GM23338 (cell line): ENCODE measurements at regions not wholly inside any gene's neighbourhood (a gene's known extent, or its start where the extent isn't known, plus 50 kb on each side); places are given as distances from the start of the nearest gene placed in this dataset.

Experiments used
- ATAC-seq: fragments of 200-7000 bp; cut with Tn5 transposase; 3 replicates; pipeline ENCODE4 v1.9.1; 2020
- DNase-seq: peaks from one replicate; pipeline ENCODE4 v3.0.0-alpha.2; 2015; ENCODE audit warnings: low spot score
- H2AFZ ChIP-seq: fragments of 200-600 bp; sonication (generic); 2 replicates; pipeline ENCODE4 v1.8.0; 2016; ENCODE audit warnings: antibody characterized with exemption, mild to moderate bottlenecking, moderate library complexity
- H3F3A ChIP-seq: fragments of 200-600 bp; sonication (generic); replicated peaks from 2 replicates; pipeline ENCODE4 v1.8.0; 2017; ENCODE audit warnings: antibody characterized with exemption, mixed run types, low read depth
- H3K27ac ChIP-seq: fragments of 200-600 bp; sonication (generic); 2 replicates; pipeline ENCODE4 v1.6.1; 2016; ENCODE audit warnings: low read depth
- H3K27me3 ChIP-seq: fragments of 200-600 bp; sonication (generic); 2 replicates; pipeline ENCODE4 v1.8.0; 2016; ENCODE audit warnings: mild to moderate bottlenecking, mixed run types, moderate library complexity; ENCODE audit not compliant: insufficient read depth
- H3K36me3 ChIP-seq: fragments of 200-600 bp; sonication (generic); 2 replicates; pipeline ENCODE4 v1.8.0; 2016; ENCODE audit warnings: mild to moderate bottlenecking; ENCODE audit not compliant: insufficient read depth
- H3K4me1 ChIP-seq: fragments of 200-600 bp; sonication (generic); 2 replicates; pipeline ENCODE4 v1.8.0; 2016; ENCODE audit warnings: mild to moderate bottlenecking, moderate library complexity; ENCODE audit not compliant: insufficient read depth
- H3K4me2 ChIP-seq: fragments of 200-600 bp; sonication (generic); 2 replicates; pipeline ENCODE4 v1.7.1; 2017; ENCODE audit warnings: mixed run types
- H3K4me3 ChIP-seq: fragments of 200-600 bp; sonication (generic); 2 replicates; pipeline ENCODE4 v1.6.1; 2016; ENCODE audit warnings: mixed run types
- H3K79me2 ChIP-seq: fragments of 200-600 bp; sonication (generic); replicated peaks from 2 replicates; pipeline ENCODE4 v1.8.0; 2017; ENCODE audit warnings: mild to moderate bottlenecking; ENCODE audit not compliant: insufficient read depth
- H3K9me2 ChIP-seq: fragments of 200-600 bp; sonication (generic); 2 replicates; pipeline ENCODE4 v1.8.0; 2017; ENCODE audit not compliant: insufficient read depth
- H4K20me1 ChIP-seq: fragments of 200-600 bp; sonication (generic); replicated peaks from 2 replicates; pipeline ENCODE4 v1.8.0; 2017; ENCODE audit warnings: mild to moderate bottlenecking; ENCODE audit not compliant: insufficient read depth
- H3K27ac Mint-ChIP-seq: 2 replicates; pipeline ENCODE4 v1.8.0; 2020; ENCODE audit warnings: inconsistent platforms, mild to moderate bottlenecking, moderate library complexity, mixed read lengths
- H3K27me3 Mint-ChIP-seq: 3 replicates; pipeline ENCODE4 v1.8.0; 2022; ENCODE audit warnings: low read depth, mild to moderate bottlenecking, moderate library complexity, mixed read lengths, inconsistent platforms; ENCODE audit not compliant: insufficient read depth, poor library complexity
- H3K36me3 Mint-ChIP-seq: 3 replicates; pipeline ENCODE4 v1.8.0; 2021; ENCODE audit warnings: low read depth, mild to moderate bottlenecking, inconsistent platforms, moderate library complexity, mixed read lengths
- H3K4me1 Mint-ChIP-seq: 3 replicates; pipeline ENCODE4 v1.8.0; 2020; ENCODE audit warnings: mild to moderate bottlenecking, inconsistent platforms, mixed read lengths
- H3K4me3 Mint-ChIP-seq: 3 replicates; pipeline ENCODE4 v1.8.0; 2021; ENCODE audit warnings: moderate library complexity, mild to moderate bottlenecking, inconsistent platforms, mixed read lengths
- H3K9me3 Mint-ChIP-seq: 3 replicates; pipeline ENCODE4 v1.8.0; 2020; ENCODE audit warnings: moderate library complexity, mild to moderate bottlenecking, inconsistent platforms, mixed read lengths
- CREB1 ChIP-seq: fragments of 250-450 bp; sonication (Bioruptor Pico); IDR thresholded peaks from 2 replicates; pipeline ENCODE4 v1.5.0; 2020; ENCODE audit warnings: low read depth, mild to moderate bottlenecking, moderate library complexity
- EZH2phosphoT487 ChIP-seq: fragments of 200-600 bp; sonication (generic); IDR thresholded peaks from one replicate; pipeline ENCODE4 v1.8.1; 2018; ENCODE audit warnings: antibody characterized with exemption; ENCODE audit not compliant: unreplicated experiment
- JUNB ChIP-seq: IDR thresholded peaks from one replicate; pipeline ENCODE4 v1.6.1; 2016; ENCODE audit warnings: antibody characterized with exemption; ENCODE audit not compliant: unreplicated experiment
- NANOG ChIP-seq: IDR thresholded peaks from 2 replicates; pipeline ENCODE4 v1.6.1; 2016; ENCODE audit warnings: antibody characterized with exemption, borderline replicate concordance
- STAT1 ChIP-seq: IDR thresholded peaks from one replicate; pipeline ENCODE4 v1.6.1; 2016; ENCODE audit warnings: antibody characterized with exemption; ENCODE audit not compliant: unreplicated experiment
- ZNF114 ChIP-seq: fragments of 250-450 bp; sonication (Bioruptor Pico); IDR thresholded peaks from 2 replicates; pipeline ENCODE4 v1.5.0; 2020; ENCODE audit warnings: mild to moderate bottlenecking, moderate library complexity
- ZNF331 ChIP-seq: fragments of 250-450 bp; sonication (Bioruptor Pico); IDR thresholded peaks from 2 replicates; pipeline ENCODE4 v1.5.0; 2020; ENCODE audit warnings: low read depth, mild to moderate bottlenecking, moderate library complexity
- TF ChIP-seq, protein P1 (sequence below): IDR thresholded peaks from one replicate; pipeline ENCODE4 v1.6.1; 2018; ENCODE audit warnings: antibody characterized with exemption; ENCODE audit not compliant: unreplicated experiment
- TF ChIP-seq, protein P2 (sequence below): fragments of 250-450 bp; sonication (Bioruptor Pico); IDR thresholded peaks from 2 replicates; pipeline ENCODE4 v1.5.0; 2020; ENCODE audit warnings: mild to moderate bottlenecking, moderate library complexity
- TF ChIP-seq, protein P3 (sequence below), 2 experiments: fragments of 200-600 bp in 1 of 2; sonication (generic) in 1 of 2; conservative IDR thresholded peaks; 2 replicates each; pipeline versions ENCODE4 v1.5.1 to v1.6.1; 2016 to 2017; ENCODE audit warnings: antibody characterized with exemption in 2 of 2, low read depth in 2 of 2, mild to moderate bottlenecking in 2 of 2, moderate library complexity in 1 of 2
- TF ChIP-seq, protein P4 (sequence below): IDR thresholded peaks from 2 replicates; pipeline ENCODE4 v1.6.1; 2016; ENCODE audit warnings: antibody characterized with exemption

DNA sequence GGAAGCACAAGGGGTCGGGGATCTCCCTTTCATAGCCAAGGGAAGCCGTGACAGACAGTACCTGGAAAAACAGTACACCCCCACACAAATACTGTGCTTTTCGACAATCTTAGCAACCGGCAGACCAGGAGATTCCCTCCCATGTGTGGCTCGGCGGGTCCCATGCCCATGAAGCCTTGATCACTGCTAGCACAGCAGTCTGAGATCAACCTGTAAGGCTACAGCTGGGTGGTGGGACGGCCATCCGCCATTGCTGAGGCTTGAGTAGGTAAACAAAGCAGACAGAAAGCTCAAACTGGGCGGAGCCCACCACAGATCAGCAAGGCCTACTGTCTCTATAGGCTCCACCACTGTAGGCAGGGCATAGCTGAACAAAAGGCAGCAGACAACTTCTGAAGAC, 180.2 kb upstream of the SOX6 start:
- peaks cover 4% of the 10 kb centered on the region for H3K9me2 ChIP-seq
- no peaks in the 10 kb centered on the region for H3K36me3 ChIP-seq
- H3K4me1 Mint-ChIP-seq = no peaks in the 10 kb centered on the region
- DNase-seq (no peak), ATAC-seq (no peak)
- no peaks in the 10 kb centered on the region for H3K4me1 ChIP-seq
- no peaks in the 10 kb centered on the region for H3K36me3 Mint-ChIP-seq
- H3K4me2 ChIP-seq = no peak overlapping the region
- H3K79me2 ChIP-seq = no peaks in the 10 kb centered on the region
- H3K27ac ChIP-seq = no peak overlapping the region
- no peak overlapping the region for H3K4me3 ChIP-seq
- no peaks in the 10 kb centered on the region for H3K27me3 ChIP-seq
- peak overlapping the region; percentile 23; the same call in 1 of the 2 replicates for H3K27ac Mint-ChIP-seq
- no peaks in the 10 kb centered on the region for H3K27me3 Mint-ChIP-seq
- H3K4me3 Mint-ChIP-seq = no peak overlapping the region
- no peaks in the 10 kb centered on the region for H3F3A ChIP-seq
- H2AFZ ChIP-seq = no peak overlapping the region
- H3K9me3 Mint-ChIP-seq = peaks cover 5% of the 10 kb centered on the region; the same call in 2 of the 3 replicates
- TF ChIP-seq, protein P1, sequence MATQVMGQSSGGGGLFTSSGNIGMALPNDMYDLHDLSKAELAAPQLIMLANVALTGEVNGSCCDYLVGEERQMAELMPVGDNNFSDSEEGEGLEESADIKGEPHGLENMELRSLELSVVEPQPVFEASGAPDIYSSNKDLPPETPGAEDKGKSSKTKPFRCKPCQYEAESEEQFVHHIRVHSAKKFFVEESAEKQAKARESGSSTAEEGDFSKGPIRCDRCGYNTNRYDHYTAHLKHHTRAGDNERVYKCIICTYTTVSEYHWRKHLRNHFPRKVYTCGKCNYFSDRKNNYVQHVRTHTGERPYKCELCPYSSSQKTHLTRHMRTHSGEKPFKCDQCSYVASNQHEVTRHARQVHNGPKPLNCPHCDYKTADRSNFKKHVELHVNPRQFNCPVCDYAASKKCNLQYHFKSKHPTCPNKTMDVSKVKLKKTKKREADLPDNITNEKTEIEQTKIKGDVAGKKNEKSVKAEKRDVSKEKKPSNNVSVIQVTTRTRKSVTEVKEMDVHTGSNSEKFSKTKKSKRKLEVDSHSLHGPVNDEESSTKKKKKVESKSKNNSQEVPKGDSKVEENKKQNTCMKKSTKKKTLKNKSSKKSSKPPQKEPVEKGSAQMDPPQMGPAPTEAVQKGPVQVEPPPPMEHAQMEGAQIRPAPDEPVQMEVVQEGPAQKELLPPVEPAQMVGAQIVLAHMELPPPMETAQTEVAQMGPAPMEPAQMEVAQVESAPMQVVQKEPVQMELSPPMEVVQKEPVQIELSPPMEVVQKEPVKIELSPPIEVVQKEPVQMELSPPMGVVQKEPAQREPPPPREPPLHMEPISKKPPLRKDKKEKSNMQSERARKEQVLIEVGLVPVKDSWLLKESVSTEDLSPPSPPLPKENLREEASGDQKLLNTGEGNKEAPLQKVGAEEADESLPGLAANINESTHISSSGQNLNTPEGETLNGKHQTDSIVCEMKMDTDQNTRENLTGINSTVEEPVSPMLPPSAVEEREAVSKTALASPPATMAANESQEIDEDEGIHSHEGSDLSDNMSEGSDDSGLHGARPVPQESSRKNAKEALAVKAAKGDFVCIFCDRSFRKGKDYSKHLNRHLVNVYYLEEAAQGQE = no peak
- TF ChIP-seq EZH2phosphoT487 (no peak), JUNB (no peak), CREB1 (CRISPR knock-in tag) (no peak), ZNF114 (CRISPR knock-in tag) (no peak), NANOG (no peak), ZNF331 (CRISPR knock-in tag) (no peak), STAT1 (no peak)
- TF ChIP-seq, protein P2, sequence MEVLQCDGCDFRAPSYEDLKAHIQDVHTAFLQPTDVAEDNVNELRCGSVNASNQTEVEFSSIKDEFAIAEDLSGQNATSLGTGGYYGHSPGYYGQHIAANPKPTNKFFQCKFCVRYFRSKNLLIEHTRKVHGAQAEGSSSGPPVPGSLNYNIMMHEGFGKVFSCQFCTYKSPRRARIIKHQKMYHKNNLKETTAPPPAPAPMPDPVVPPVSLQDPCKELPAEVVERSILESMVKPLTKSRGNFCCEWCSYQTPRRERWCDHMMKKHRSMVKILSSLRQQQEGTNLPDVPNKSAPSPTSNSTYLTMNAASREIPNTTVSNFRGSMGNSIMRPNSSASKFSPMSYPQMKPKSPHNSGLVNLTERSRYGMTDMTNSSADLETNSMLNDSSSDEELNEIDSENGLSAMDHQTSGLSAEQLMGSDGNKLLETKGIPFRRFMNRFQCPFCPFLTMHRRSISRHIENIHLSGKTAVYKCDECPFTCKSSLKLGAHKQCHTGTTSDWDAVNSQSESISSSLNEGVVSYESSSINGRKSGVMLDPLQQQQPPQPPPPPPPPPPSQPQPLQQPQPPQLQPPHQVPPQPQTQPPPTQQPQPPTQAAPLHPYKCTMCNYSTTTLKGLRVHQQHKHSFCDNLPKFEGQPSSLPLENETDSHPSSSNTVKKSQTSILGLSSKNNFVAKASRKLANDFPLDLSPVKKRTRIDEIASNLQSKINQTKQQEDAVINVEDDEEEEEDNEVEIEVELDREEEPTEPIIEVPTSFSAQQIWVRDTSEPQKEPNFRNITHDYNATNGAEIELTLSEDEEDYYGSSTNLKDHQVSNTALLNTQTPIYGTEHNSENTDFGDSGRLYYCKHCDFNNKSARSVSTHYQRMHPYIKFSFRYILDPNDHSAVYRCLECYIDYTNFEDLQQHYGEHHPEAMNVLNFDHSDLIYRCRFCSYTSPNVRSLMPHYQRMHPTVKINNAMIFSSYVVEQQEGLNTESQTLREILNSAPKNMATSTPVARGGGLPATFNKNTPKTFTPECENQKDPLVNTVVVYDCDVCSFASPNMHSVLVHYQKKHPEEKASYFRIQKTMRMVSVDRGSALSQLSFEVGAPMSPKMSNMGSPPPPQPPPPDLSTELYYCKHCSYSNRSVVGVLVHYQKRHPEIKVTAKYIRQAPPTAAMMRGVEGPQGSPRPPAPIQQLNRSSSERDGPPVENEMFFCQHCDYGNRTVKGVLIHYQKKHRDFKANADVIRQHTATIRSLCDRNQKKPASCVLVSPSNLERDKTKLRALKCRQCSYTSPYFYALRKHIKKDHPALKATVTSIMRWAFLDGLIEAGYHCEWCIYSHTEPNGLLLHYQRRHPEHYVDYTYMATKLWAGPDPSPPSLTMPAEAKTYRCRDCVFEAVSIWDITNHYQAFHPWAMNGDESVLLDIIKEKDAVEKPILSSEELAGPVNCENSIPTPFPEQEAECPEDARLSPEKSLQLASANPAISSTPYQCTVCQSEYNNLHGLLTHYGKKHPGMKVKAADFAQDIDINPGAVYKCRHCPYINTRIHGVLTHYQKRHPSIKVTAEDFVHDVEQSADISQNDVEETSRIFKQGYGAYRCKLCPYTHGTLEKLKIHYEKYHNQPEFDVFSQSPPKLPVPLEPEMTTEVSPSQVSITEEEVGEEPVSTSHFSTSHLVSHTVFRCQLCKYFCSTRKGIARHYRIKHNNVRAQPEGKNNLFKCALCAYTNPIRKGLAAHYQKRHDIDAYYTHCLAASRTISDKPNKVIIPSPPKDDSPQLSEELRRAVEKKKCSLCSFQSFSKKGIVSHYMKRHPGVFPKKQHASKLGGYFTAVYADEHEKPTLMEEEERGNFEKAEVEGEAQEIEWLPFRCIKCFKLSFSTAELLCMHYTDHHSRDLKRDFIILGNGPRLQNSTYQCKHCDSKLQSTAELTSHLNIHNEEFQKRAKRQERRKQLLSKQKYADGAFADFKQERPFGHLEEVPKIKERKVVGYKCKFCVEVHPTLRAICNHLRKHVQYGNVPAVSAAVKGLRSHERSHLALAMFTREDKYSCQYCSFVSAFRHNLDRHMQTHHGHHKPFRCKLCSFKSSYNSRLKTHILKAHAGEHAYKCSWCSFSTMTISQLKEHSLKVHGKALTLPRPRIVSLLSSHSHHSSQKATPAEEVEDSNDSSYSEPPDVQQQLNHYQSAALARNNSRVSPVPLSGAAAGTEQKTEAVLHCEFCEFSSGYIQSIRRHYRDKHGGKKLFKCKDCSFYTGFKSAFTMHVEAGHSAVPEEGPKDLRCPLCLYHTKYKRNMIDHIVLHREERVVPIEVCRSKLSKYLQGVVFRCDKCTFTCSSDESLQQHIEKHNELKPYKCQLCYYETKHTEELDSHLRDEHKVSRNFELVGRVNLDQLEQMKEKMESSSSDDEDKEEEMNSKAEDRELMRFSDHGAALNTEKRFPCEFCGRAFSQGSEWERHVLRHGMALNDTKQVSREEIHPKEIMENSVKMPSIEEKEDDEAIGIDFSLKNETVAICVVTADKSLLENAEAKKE = no peak
- TF ChIP-seq, protein P3, sequence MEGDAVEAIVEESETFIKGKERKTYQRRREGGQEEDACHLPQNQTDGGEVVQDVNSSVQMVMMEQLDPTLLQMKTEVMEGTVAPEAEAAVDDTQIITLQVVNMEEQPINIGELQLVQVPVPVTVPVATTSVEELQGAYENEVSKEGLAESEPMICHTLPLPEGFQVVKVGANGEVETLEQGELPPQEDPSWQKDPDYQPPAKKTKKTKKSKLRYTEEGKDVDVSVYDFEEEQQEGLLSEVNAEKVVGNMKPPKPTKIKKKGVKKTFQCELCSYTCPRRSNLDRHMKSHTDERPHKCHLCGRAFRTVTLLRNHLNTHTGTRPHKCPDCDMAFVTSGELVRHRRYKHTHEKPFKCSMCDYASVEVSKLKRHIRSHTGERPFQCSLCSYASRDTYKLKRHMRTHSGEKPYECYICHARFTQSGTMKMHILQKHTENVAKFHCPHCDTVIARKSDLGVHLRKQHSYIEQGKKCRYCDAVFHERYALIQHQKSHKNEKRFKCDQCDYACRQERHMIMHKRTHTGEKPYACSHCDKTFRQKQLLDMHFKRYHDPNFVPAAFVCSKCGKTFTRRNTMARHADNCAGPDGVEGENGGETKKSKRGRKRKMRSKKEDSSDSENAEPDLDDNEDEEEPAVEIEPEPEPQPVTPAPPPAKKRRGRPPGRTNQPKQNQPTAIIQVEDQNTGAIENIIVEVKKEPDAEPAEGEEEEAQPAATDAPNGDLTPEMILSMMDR (conservative IDR thresholded peaks at IDR 0.05; ENCODE audit: low read depth in 2 of 2) = no peak
- TF ChIP-seq, protein P4, sequence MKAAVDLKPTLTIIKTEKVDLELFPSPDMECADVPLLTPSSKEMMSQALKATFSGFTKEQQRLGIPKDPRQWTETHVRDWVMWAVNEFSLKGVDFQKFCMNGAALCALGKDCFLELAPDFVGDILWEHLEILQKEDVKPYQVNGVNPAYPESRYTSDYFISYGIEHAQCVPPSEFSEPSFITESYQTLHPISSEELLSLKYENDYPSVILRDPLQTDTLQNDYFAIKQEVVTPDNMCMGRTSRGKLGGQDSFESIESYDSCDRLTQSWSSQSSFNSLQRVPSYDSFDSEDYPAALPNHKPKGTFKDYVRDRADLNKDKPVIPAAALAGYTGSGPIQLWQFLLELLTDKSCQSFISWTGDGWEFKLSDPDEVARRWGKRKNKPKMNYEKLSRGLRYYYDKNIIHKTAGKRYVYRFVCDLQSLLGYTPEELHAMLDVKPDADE = no peak
- H4K20me1 ChIP-seq = no peaks in the 10 kb centered on the region
